ENCODE measurements at regions not wholly inside any gene's neighbourhood (a gene's known extent, or its start where the extent isn't known, plus 50 kb on each side); places are given as distances from the start of the nearest gene placed in this dataset.

GRCh38 chrX:6384921-6385320 lies 150.0 kb downstream of the VCX3A start:
- TF ChIP-seq SUZ12 (IDR thresholded peaks at IDR 0.05) (no peak), BHLHE40 (IDR thresholded peaks at IDR 0.05; ENCODE audit: borderline replicate concordance) (no peak), FOXM1 (IDR thresholded peaks at IDR 0.05; ENCODE audit: borderline replicate concordance) (no peak), TARDBP (IDR thresholded peaks at IDR 0.05) (no peak), FOXK2 (IDR thresholded peaks at IDR 0.05) (no peak)

Measured in HEK293T (cell line).